ENCODE measurements at regions not wholly inside any gene's neighbourhood (a gene's known extent, or its start where the extent isn't known, plus 50 kb on each side); places are given as distances from the start of the nearest gene placed in this dataset.
"Not testable (repeated sequence)": the region's sequence is repeated elsewhere in the genome, so short reads cannot be mapped to it uniquely, and the experiment has no call there.

GRCh38 chr14:81584495-81584894 is 50.8 kb upstream of the SEL1L start:
- no peak for DNase-seq

- DNase-seq: no peak
Observed at GRCh38 chr14:81589381-81590065, 55.9 kb upstream of the SEL1L start.

GRCh38 chr14:81591266-81591665 is 57.6 kb upstream of the SEL1L start:
- no peak for DNase-seq

- no peak for DNase-seq
Observed at GRCh38 chr14:81594012-81594411, 60.4 kb upstream of the SEL1L start.

GRCh38 chr14:81605660-81606059 is 72.0 kb upstream of the SEL1L start:
- no peak for DNase-seq

GRCh38 chr14:81613341-81614045 is 79.8 kb upstream of the SEL1L start:
- DNase-seq: no peak

GRCh38 chr14:81614302-81614701 is 80.6 kb upstream of the SEL1L start:
- DNase-seq: not testable (repeated sequence)

- DNase-seq: no peak
Observed at GRCh38 chr14:81618695-81619094, 85.0 kb upstream of the SEL1L start.

- DNase-seq: no peak
Observed at GRCh38 chr14:81619816-81620215, 86.2 kb upstream of the SEL1L start.

GRCh38 chr14:81623771-81624396 is 90.2 kb upstream of the SEL1L start:
- peak; percentile 11 for DNase-seq

- DNase-seq: no peak
Observed at GRCh38 chr14:81625343-81625742, 91.7 kb upstream of the SEL1L start.

- DNase-seq: no peak
Observed at GRCh38 chr14:81632157-81632556, 98.5 kb upstream of the SEL1L start.

- no peak for DNase-seq
Observed at GRCh38 chr14:81633496-81633895, 99.8 kb upstream of the SEL1L start.

- no peak for DNase-seq
Observed at GRCh38 chr14:81637639-81638038, 104.0 kb upstream of the SEL1L start.

- no peak for DNase-seq
Observed at GRCh38 chr14:81638656-81639280, 105.1 kb upstream of the SEL1L start.

- DNase-seq: no peak
Observed at GRCh38 chr14:81653626-81654025, 120.0 kb upstream of the SEL1L start.

GRCh38 chr14:81655423-81656314 is 122.0 kb upstream of the SEL1L start:
- no peak for DNase-seq

- no peak for DNase-seq
Observed at GRCh38 chr14:81656811-81657210, 123.2 kb upstream of the SEL1L start.

- DNase-seq: no peak
Observed at GRCh38 chr14:81662066-81662465, 128.4 kb upstream of the SEL1L start.

GRCh38 chr14:81662570-81663197 is 129.0 kb upstream of the SEL1L start:
- DNase-seq: no peak

- no peak for DNase-seq
Observed at GRCh38 chr14:81668626-81669274, 135.1 kb upstream of the SEL1L start.

- DNase-seq: no peak
Observed at GRCh38 chr14:81669308-81669707, 135.7 kb upstream of the SEL1L start.
